Embryonic facial prominence (tissue), 1 donor: ENCODE measurements at regions not wholly inside any gene's neighbourhood (a gene's known extent, or its start where the extent isn't known, plus 50 kb on each side); places are given as distances from the start of the nearest gene placed in this dataset.
"Not testable (repeated sequence)": the region's sequence is repeated elsewhere in the genome, so short reads cannot be mapped to it uniquely, and the experiment has no call there.

Source experiments
- DNase-seq: peaks from one replicate; pipeline ENCODE4 v3.0.0-alpha.2; 2016; ENCODE audit errors: extremely low spot score

GRCh38 chr12:72723732-72724131 lies 451.6 kb downstream of the TRHDE start:
- DNase-seq = no peak

DNA sequence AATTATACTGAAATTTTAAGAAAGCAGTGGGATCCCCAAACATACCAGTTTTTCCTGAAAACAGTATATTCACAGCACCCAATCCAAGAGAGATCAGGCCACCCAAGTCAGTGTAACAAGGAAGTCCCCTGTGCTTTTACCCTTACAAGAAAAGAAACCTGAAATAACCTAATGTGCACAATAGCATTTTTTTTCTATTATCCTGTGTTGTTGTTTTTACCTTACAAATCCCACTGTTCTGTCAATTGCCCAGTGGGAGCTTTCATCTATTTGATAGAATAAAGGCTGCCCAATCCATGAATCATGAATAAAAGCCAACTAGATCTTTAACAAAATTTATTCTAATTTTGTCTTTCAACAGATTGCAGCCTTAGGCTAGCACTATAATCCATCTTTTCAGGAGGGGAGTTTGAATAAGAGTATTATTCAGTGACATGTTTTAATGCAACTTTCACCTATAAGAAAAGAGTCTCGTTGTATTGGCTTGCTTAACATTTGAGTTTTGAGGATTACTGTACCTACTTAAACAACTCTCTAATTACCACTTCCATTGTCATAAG lies 457.4 kb downstream of the TRHDE start:
- no peak for DNase-seq

DNA sequence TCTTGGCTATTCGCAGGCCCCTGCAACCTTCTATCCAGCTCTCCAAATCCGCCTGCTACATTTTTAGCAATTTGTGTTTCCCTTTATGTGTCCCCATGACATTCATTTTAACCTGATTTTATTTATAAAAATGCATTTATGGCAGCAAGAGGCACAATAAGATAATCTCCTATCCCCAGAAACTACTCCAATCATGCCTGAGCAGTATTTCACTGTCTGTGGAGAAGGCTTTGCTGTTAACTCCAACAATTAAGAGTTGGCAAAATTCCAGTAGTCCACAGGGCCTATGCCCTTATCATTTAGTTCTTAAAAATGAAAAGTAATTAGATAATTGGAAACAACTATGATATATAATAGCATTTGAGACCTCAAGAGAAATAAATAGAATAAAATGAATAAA lies 462.4 kb downstream of the TRHDE start:
- no peak for DNase-seq

GRCh38 chr12:72738811-72739210 lies 466.6 kb downstream of the TRHDE start:
- no peak for DNase-seq

GRCh38 chr12:72740064-72740463 lies 467.9 kb downstream of the TRHDE start:
- DNase-seq = no peak

DNA sequence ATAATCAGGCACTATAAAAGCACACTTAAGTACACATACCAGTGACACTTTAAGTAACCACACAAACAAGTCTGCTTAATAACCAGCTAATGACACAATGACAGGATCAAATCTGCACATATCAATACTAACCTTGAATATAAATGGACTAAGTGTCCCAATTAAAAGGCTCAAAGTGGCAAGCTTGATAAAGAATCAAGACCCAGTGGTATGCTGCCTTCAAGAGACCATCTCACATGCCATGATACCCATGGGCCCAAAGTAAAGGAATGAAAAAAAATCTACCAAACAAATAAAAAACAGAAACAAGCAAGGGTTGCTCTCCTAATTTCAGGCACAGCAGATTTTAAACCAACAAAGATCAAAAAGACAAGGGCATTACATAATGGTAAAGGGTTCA lies 470.4 kb downstream of the TRHDE start:
- no peak for DNase-seq

DNA sequence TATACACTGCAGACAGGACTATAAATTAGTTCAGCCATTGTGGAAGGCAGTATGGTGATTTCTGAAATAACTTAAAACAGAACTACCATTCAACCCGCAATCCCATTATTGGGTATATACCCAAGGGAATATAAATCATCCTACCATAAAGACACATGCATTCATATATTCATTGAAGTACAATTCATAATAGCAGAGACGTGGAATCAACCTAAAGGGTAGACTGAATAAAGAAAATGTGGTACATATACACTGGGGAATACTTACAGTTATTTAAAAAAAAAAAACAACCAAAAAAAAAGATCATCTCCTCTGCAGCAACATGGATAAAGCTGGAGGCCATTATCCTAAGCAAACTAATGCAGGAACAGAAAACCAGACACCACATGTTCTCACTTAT lies 473.9 kb downstream of the TRHDE start:
- DNase-seq = no peak

DNA sequence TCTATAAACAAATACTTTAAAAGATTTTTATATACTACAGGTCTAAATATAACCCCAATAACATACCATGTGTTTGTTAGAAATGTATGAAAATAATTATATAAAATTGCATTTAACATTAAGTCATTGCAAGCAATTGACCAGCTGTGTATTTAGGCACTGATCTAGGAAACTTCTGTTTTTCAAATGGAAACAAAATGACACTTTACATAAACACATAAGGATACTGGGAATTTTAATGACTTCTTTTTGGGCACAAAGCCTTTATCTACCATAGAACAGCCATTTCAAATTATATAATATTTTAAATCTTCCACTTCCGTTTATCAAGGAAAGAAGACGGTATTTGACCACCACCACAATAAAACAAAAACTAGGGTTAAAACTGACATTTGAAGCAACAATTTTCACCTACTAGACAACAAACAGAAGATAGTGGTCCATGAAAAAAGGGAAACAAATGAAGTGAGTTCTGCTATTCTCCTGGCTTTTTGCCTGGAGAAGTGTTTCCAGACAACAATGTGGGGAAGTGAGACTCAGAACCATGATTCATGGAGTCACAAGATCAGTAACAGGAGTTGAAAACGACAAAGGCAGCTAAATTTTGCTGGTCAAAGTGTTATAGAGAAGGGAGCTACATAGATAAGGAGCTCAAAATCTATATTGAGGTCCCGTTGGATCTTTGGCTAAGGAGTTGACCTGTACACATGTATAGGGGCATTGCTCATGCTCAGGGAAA lies 475.1 kb downstream of the TRHDE start:
- DNase-seq = no peak

GRCh38 chr12:72748971-72749370 lies 476.8 kb downstream of the TRHDE start:
- no peak for DNase-seq

DNA sequence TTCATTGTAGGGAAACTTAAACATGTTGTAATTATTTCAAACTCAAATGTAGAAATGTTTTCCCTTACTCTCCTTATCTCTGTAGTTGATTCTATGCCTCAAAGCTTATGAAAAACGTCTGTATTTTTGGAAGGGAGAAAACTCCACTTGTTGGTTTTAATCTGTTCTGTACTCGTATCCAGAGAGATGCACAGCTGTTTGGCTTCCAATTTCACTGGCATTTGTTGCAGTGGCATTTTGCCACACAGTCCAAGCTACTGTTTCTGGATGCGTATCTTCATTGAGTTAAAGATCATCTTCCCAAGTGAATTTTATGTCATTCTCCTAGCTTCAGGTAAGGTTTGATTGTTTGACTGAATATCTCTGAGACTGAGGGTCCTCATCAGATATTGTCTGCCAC lies 481.4 kb downstream of the TRHDE start:
- DNase-seq = no peak

DNA sequence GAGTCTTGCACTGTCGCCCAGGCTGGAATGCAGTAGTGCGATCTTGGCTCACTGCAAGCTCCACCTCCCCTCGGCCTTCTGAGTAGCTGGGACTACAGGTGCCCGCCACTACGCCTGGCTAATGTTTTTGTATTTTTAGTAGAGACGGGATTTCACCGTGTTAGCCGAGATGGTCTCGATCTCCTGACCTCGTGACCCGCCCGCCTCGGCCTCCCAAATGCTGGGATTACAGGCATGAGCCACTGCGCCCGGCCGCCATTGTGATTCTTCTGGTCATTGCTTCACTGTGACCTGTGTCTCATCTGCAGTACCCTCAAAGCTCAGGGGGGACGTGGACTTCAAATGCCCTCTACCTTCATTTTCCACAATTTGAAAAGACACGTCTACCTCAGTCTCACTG lies 481.9 kb downstream of the TRHDE start:
- not testable (repeated sequence) for DNase-seq

DNA sequence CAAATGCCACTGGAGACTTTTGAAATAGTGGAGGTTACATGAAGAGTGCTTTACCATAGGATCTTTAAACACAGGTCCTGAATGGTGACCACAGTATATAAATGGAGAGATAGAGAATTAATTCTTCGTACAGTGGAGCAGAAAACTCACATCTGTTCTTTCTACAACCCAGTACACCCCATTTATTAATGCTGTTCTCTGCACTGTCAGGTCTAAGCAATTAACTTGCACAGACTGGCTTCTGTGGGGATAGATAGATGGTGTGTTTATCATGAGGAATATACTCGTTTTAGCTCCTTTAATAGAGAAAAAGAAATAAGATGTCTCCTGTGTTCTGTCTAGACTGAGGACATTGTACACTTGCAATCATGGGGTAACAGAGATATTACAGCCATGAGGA lies 494.3 kb downstream of the TRHDE start:
- no peak for DNase-seq

- DNase-seq = no peak
These were observed 501.9 kb downstream of the TRHDE start for GRCh38 chr12:72774023-72774422.

DNA sequence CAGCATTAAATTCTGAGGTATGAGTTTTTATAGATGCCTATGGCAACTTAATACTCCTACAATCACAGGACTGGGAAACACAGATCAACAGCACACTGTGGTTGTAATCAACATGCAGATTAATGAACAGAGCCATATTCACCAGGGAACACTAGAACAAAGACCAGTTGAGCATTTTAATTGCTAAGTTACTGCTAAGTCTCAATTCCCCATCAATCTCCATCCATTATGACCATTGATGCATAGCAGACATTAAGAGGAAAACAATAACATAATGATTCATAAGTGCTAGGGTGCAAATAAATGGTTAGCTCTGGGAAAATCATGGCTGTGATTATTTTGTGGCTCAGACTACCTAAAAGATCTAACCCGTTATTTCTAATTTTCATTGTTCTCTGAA lies 505.6 kb downstream of the TRHDE start:
- no peak for DNase-seq

GRCh38 chr12:72790273-72790672 lies 518.1 kb downstream of the TRHDE start:
- no peak for DNase-seq

DNA sequence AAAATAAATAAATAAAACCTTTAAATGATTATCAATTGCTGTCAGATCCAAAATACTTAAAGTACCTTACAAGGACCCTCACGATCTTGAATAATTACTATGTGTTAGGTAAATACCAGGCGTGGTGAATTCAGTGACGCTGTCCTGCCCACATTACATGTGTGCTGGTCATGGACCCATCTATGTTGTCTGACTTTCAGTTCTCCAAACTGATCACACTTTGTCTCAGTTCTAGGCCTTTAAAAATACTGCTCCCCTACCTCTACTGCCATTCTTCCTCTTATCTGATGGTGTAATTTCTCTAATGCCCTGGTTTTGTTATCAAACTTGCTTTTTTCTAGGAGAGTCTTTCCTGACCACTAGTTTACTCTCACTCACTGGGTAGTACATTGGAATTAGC lies 520.7 kb downstream of the TRHDE start:
- DNase-seq = no peak

- DNase-seq = no peak
These were observed 521.6 kb downstream of the TRHDE start for GRCh38 chr12:72793796-72794195.

DNA sequence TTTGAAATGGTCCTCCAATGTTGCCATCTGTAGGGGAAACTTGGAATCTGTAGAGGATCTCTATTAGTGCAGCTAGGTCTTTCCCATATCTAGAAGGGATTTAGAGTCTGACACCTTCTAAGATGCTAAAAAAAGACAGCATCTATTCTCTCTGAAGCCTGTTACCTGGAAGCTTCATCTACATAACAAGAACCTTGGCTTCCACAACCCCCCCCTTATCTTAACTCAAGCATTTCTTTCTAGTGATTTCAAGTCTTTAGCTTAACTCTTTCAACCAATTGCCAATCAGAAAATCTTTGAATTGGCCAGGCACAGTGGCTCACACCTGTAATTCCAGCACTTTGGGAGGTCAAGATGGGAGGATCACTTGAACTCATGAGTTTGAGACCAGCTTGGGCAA lies 543.3 kb downstream of the TRHDE start:
- no peak for DNase-seq

- no peak for DNase-seq
These were observed 556.6 kb downstream of the TRHDE start for GRCh38 chr12:72828662-72829324.

DNA sequence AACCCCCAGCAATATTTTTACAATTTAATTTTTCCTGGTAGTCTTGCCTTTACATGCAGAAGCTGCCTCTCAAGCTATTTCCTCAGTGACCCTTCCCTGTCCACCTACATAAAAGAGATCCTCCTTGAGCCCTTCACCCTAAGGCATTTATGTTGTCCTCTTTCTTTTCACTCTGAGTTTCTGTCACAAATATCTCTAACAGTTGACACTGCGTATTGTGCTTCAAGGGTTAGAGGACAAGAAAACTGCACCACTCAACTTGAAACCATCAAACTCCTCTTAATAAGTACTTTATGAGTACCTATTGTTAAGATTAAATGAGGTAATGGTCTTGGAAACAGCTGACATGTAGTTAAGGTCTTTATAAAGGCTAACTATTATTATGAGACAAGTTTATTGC lies 557.7 kb downstream of the TRHDE start:
- DNase-seq = no peak

DNA sequence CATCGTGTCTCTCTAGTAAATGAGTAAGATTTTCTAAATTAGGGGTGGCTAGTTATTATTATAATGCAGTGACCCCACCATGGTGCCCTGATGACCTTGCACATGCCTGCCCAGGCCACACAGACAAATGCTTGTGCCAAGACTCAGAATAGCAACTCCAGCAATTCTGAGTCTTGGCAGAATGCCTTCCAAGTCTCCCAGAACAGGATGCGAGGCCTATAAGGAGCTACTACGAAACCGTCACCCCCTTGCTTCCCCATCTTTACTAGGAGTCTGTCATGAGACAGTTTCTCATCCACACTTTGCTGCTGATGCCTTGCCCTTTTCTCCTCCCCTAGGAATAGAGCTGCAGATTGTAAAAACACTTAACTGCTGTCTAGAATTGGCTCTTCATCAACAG lies 559.9 kb downstream of the TRHDE start:
- no peak for DNase-seq

DNA sequence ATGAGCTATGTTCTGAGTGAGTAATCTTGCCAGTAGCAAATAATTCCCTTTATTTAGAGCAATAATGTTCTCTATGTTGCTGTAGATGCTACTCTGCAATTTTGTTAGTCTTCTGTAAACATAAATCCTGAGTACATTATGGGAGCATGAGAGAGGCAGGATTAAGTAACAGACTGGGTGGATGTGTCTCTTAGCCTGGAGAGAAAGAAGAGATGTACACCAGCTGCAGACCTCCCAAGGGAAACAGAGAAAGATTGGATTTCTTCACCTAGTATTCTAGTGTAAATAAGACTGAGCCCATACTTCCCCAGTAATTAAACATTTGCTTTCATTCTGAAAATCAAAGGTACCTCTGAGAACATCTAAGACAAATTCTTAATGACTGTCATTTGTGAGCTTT lies 564.0 kb downstream of the TRHDE start:
- DNase-seq = no peak

GRCh38 chr12:72839696-72840095 lies 567.5 kb downstream of the TRHDE start:
- DNase-seq = no peak
